ENCODE measurements at regions not wholly inside any gene's neighbourhood (a gene's known extent, or its start where the extent isn't known, plus 50 kb on each side); places are given as distances from the start of the nearest gene placed in this dataset.
"Not testable (repeated sequence)": the region's sequence is repeated elsewhere in the genome, so short reads cannot be mapped to it uniquely, and the experiment has no call there.

DNA sequence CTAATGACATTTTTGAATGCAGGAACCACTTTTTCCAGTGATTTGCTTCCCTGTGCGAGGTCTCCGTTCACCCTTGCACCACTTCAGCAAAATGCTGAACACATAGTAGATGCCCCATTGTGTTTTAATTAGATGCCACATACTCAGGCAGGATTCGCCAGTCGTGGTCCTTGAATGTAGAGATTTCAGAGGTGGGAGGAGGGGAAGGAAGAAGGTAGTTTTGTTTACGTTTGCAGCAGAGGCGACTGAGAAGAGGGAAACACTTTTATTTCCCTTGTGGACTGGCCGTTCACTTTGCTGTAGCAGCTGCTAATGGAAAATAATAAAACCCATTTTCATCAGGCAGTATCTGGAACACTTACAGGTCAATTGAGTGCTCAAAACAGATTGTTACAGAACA lies 262.8 kb upstream of the TBL1XR1 start:
- no peaks in the 10 kb centered on the region for H4K20me1 ChIP-seq (ENCODE audit: insufficient read depth, low read length)

DNA sequence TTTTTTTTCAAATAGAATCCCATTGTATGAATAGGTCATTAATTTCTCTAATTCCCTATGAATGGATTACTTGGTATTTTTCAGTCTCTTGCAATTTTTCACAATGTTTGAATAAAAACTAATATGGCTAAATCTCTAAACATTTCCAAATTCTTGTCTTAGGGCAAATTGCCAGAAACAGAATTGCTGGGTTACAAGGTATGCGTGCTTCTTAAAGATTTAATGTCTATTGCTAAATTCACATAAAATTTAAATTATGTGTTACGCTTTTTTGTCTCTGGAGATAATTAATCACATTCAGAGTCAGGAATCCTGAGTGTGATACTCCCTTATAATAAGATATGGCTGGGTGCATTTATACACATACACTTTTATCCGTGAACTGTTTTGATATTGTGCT lies 264.5 kb upstream of the TBL1XR1 start:
- Histone ChIP-seq H2AFZ (ENCODE audit: low read length) (no peak overlapping the region), H3K79me2 (ENCODE audit: insufficient read depth, low read length) (no peaks in the 10 kb centered on the region), H3K36me3 (ENCODE audit: insufficient read depth, low read length) (no peaks in the 10 kb centered on the region), H3K4me2 (ENCODE audit: insufficient read depth, low read length) (no peak overlapping the region), H3K4me3 (ENCODE audit: insufficient read depth, low read length) (no peak overlapping the region), H3K27me3 (ENCODE audit: insufficient read depth, low read length) (no peaks in the 10 kb centered on the region), H3K9me3 (ENCODE audit: low read depth, low read length) (no peaks in the 10 kb centered on the region), H3K27ac (ENCODE audit: low read depth, low read length) (no peak overlapping the region), H3K4me1 (ENCODE audit: insufficient read depth, low read length) (peaks cover 18% of the 10 kb centered on the region), H4K20me1 (ENCODE audit: insufficient read depth, low read length) (no peaks in the 10 kb centered on the region)
- TF ChIP-seq, protein P1, sequence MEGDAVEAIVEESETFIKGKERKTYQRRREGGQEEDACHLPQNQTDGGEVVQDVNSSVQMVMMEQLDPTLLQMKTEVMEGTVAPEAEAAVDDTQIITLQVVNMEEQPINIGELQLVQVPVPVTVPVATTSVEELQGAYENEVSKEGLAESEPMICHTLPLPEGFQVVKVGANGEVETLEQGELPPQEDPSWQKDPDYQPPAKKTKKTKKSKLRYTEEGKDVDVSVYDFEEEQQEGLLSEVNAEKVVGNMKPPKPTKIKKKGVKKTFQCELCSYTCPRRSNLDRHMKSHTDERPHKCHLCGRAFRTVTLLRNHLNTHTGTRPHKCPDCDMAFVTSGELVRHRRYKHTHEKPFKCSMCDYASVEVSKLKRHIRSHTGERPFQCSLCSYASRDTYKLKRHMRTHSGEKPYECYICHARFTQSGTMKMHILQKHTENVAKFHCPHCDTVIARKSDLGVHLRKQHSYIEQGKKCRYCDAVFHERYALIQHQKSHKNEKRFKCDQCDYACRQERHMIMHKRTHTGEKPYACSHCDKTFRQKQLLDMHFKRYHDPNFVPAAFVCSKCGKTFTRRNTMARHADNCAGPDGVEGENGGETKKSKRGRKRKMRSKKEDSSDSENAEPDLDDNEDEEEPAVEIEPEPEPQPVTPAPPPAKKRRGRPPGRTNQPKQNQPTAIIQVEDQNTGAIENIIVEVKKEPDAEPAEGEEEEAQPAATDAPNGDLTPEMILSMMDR (IDR thresholded peaks at IDR 0.05; ENCODE audit: extremely low read depth, low read depth, low read length), result no peak
- no peak for DNase-seq (ENCODE audit: insufficient read length, low spot score, missing footprints)

More for the DNA sequence above, 262.8 kb upstream of the TBL1XR1 start:
- no peaks in the 10 kb centered on the region for H3K36me3 ChIP-seq (ENCODE audit: insufficient read depth, low read length)
- H3K79me2 ChIP-seq (ENCODE audit: insufficient read depth, low read length), result no peaks in the 10 kb centered on the region
- H3K4me1 ChIP-seq (ENCODE audit: insufficient read depth, low read length), result peaks cover 18% of the 10 kb centered on the region
- H3K9me3 ChIP-seq (ENCODE audit: low read depth, low read length), result no peaks in the 10 kb centered on the region
- no peak overlapping the region for H3K27ac ChIP-seq (ENCODE audit: low read depth, low read length)
- TF ChIP-seq, protein P1 (IDR thresholded peaks at IDR 0.05; ENCODE audit: extremely low read depth, low read depth, low read length), result no peak
- H3K27me3 ChIP-seq (ENCODE audit: insufficient read depth, low read length), result no peaks in the 10 kb centered on the region
- no peak for DNase-seq (ENCODE audit: insufficient read length, low spot score, missing footprints)
- no peak overlapping the region for H3K4me3 ChIP-seq (ENCODE audit: insufficient read depth, low read length)
- H2AFZ ChIP-seq (ENCODE audit: low read length), result no peak overlapping the region
- H3K4me2 ChIP-seq (ENCODE audit: insufficient read depth, low read length), result no peak overlapping the region

DNA sequence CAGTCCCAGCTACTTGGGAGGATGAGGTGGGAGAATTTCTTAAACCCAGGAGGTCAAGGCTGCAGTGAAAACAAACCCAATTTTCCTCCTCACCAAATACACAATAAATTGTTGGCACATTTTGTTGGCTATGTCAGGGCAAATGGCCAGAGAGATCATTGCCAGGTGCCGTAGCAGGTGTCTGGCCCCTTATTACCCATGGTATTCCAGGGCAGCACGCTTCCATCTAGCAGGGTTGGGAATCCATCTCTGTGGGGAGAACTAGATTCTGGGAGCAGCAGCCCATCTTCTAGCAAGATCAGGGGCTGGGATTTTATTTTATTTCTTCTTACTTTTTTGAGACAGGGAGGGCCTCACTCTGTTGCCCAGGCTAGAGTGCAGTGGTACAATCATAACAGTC lies 266.1 kb upstream of the TBL1XR1 start:
- DNase-seq (ENCODE audit: insufficient read length, low spot score, missing footprints); H4K20me1 ChIP-seq (ENCODE audit: insufficient read depth, low read length); H3K4me3 ChIP-seq (ENCODE audit: insufficient read depth, low read length); H3K36me3 ChIP-seq (ENCODE audit: insufficient read depth, low read length); H3K79me2 ChIP-seq (ENCODE audit: insufficient read depth, low read length); H3K9me3 ChIP-seq (ENCODE audit: low read depth, low read length); H2AFZ ChIP-seq (ENCODE audit: low read length); H3K27me3 ChIP-seq (ENCODE audit: insufficient read depth, low read length): not testable (repeated sequence)
- peak overlapping the region; percentile 56 for H3K4me2 ChIP-seq (ENCODE audit: insufficient read depth, low read length)
- H3K27ac ChIP-seq (ENCODE audit: low read depth, low read length), result peak overlapping the region; percentile 62
- peaks cover 28% of the 10 kb centered on the region for H3K4me1 ChIP-seq (ENCODE audit: insufficient read depth, low read length)

DNA sequence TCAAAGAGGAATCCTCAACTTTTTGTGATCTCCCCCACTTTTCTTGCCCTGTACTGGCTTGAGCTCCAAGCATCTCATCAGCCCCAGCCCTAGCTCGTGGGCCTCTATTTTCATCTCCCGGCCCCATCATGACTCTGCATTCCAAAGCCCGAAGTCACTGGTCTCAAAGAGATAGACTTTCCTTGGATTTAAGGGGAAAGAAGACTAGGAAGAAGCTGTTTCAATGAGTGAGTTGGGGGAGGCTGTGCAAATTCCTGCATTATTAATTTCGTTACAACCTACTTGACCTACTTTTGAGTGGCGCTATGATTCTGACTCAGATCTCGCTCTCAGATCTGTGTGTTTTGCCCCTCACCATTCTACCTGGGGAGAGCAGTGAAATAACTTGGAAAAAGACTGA lies 266.6 kb upstream of the TBL1XR1 start:
- peak overlapping the region; percentile 56 for H3K4me2 ChIP-seq (ENCODE audit: insufficient read depth, low read length)
- H3K27ac ChIP-seq (ENCODE audit: low read depth, low read length), result peak overlapping the region; percentile 62
- TF ChIP-seq, protein P1 (IDR thresholded peaks at IDR 0.05; ENCODE audit: extremely low read depth, low read depth, low read length), result no peak
- H3K79me2 ChIP-seq (ENCODE audit: insufficient read depth, low read length), result no peaks in the 10 kb centered on the region
- peak overlapping the region; percentile 6 for H3K4me3 ChIP-seq (ENCODE audit: insufficient read depth, low read length)
- DNase-seq (ENCODE audit: insufficient read length, low spot score, missing footprints), result peak; percentile 77
- no peaks in the 10 kb centered on the region for H3K9me3 ChIP-seq (ENCODE audit: low read depth, low read length)
- H3K36me3 ChIP-seq (ENCODE audit: insufficient read depth, low read length), result no peaks in the 10 kb centered on the region
- no peaks in the 10 kb centered on the region for H4K20me1 ChIP-seq (ENCODE audit: insufficient read depth, low read length)
- no peak overlapping the region for H2AFZ ChIP-seq (ENCODE audit: low read length)
- H3K4me1 ChIP-seq (ENCODE audit: insufficient read depth, low read length), result peaks cover 33% of the 10 kb centered on the region
- no peaks in the 10 kb centered on the region for H3K27me3 ChIP-seq (ENCODE audit: insufficient read depth, low read length)

All from osteoblast (primary cell).